IPS-18a (cell line): ENCODE measurements at regions not wholly inside any gene's neighbourhood (a gene's known extent, or its start where the extent isn't known, plus 50 kb on each side); places are given as distances from the start of the nearest gene placed in this dataset.
A peak's percentile ranks its signal among the peaks of the same experiment; 100 is the strongest.
"Not testable (repeated sequence)": the region's sequence is repeated elsewhere in the genome, so short reads cannot be mapped to it uniquely, and the experiment has no call there.

Source experiments
- H3K27ac ChIP-seq: one replicate; pipeline ENCODE4 v1.5.1; 2013; ENCODE audit warnings: low read length
- H3K27me3 ChIP-seq: one replicate; pipeline ENCODE4 v1.6.1; 2013; ENCODE audit warnings: mild to moderate bottlenecking, low read length; ENCODE audit not compliant: control insufficient read depth, insufficient read depth
- H3K36me3 ChIP-seq: one replicate; pipeline ENCODE4 v1.6.1; 2013; ENCODE audit warnings: low read depth, low read length; ENCODE audit not compliant: control insufficient read depth
- H3K4me1 ChIP-seq: one replicate; pipeline ENCODE4 v1.6.1; 2013; ENCODE audit warnings: low read depth, low read length; ENCODE audit not compliant: control insufficient read depth
- H3K4me3 ChIP-seq: one replicate; pipeline ENCODE4 v1.5.1; 2013; ENCODE audit warnings: low read length
- H3K9ac ChIP-seq: one replicate; pipeline ENCODE4 v1.6.1; 2013; ENCODE audit warnings: mild to moderate bottlenecking, low read length, moderate library complexity
- H3K9me3 ChIP-seq: one replicate; pipeline ENCODE4 v1.6.1; 2013; ENCODE audit warnings: low read depth, low read length; ENCODE audit not compliant: control insufficient read depth

DNA sequence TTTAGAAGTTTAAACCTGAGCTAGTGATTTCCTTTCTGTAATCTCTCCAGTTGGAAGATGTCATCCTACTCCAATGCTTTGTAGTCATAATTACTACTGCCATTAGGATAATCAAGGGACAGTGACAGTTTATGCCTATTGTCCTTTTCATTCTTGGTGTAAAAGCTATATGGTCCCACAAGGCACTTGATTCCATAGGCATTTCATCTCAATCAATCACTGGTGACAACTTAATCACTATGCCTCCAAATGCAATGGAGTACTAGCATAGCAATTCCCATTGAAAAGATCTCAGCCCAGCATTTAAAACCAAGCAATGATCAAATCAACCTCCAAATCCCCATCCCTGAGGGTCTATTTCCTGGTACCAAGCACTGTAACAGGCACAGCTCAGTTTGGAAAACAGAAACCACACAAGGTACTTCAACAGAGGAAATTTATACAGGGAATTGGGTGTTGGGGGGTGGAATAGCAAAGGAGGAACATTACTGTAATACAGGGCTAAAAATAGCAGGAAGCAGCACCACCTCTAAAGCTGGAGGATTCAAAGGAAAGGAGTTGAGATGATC, 51.0 kb downstream of the FHIP2A start:
- no peaks in the 10 kb centered on the region for H3K27me3 ChIP-seq
- H3K4me1 ChIP-seq: no peaks in the 10 kb centered on the region
- no peaks in the 10 kb centered on the region for H3K9me3 ChIP-seq
- H3K36me3 ChIP-seq: no peaks in the 10 kb centered on the region
- no peak overlapping the region for H3K9ac ChIP-seq
- H3K27ac ChIP-seq: no peak overlapping the region
- H3K4me3 ChIP-seq: no peak overlapping the region

DNA sequence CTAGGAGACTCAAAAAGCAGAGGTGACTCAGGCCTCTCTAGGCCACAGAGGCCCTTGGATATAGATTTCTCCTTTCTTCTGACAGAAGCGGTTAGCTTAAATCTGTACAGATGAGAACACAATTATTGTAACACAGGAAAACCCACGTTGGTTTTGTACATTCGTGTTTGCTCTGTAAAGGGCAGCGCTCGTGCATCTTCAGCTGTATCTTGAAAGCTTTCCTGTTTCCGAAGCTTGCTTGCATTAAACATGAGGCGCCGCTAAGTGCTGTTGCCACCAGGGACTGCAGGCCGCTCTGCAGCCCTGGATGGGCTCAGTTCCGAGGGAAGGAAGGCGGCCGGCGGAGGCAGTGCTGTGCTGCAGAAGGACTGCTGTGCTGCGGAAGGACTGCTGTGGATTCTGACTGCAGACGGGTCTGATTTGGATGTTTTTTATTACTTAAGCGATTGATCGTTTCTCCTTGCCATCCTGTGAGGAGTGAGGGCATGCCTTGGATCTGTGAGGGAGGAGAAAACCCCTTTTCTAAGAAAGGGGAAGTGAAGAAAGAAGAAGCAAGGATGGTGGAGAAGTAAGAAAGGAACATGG, 53.3 kb downstream of the FHIP2A start:
- Histone ChIP-seq H3K9ac (no peak overlapping the region), H3K36me3 (no peaks in the 10 kb centered on the region), H3K9me3 (no peaks in the 10 kb centered on the region), H3K27me3 (no peaks in the 10 kb centered on the region), H3K4me1 (peaks cover 7% of the 10 kb centered on the region), H3K4me3 (no peak overlapping the region), H3K27ac (no peak overlapping the region)

- not testable (repeated sequence) for H3K27ac ChIP-seq, H3K9me3 ChIP-seq, H3K36me3 ChIP-seq, H3K9ac ChIP-seq, H3K4me3 ChIP-seq, H3K27me3 ChIP-seq
- H3K4me1 ChIP-seq: peaks cover 15% of the 10 kb centered on the region
These were observed 54.1 kb downstream of the FHIP2A start for GRCh38 chr10:114875590-114876081.

GRCh38 chr10:114876169-114876568, 54.6 kb downstream of the FHIP2A start:
- Histone ChIP-seq H3K9ac (no peak overlapping the region), H3K9me3 (no peaks in the 10 kb centered on the region), H3K27me3 (no peaks in the 10 kb centered on the region), H3K27ac (no peak overlapping the region), H3K36me3 (no peaks in the 10 kb centered on the region), H3K4me1 (peaks cover 20% of the 10 kb centered on the region), H3K4me3 (no peak overlapping the region)

DNA sequence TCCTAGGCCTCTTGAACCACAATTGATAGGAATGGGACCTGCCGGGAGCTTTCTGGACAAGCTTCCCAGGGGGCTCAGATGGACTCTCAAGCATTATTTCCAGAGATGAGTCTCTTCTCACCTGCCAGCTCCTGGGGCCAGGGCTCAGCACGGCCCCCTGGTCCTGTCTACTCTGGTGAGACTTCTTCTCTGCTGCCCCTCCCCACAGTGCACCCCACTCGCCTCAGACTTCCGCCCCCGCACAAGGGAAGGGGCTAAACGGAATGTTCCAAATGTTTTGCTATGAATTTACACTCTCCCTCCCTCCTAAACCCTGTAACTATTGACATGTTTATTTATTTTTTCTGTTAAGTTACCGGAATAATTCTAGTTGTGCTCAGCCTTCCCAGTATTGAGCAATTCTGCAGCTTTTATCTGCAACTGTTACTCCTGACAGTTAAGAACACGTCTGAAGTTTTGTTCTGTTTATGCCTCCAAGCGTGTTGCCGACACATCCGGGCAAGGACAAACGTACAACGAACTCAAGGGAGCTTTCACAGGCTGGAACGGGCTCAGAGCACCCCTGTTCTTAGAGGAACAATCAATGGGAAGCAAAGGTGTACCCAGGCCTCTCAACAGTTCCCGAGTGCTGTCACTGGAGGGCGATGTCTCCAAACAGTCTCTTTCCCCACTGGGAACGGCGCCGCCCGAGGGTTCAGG, 55.2 kb downstream of the FHIP2A start:
- no peaks in the 10 kb centered on the region for H3K27me3 ChIP-seq
- no peaks in the 10 kb centered on the region for H3K9me3 ChIP-seq
- no peak overlapping the region for H3K9ac ChIP-seq
- H3K4me1 ChIP-seq: peaks cover 26% of the 10 kb centered on the region
- H3K27ac ChIP-seq: no peak overlapping the region
- H3K36me3 ChIP-seq: no peaks in the 10 kb centered on the region
- no peak overlapping the region for H3K4me3 ChIP-seq

DNA sequence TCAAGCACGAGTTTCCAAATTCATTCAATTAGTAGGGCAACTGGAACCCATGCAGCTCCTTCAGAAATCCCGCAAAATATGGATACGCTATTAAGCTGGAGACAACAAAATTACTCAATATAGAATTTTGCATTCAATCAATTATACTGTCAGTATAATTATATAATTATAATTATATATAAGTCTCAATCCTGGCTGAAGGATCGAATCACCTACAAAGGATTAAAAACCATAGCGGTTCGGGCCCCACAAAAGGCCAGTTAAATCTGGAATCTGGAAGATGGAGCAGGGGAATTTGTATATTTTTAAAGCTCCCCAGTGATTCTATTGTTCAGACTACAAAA, 55.7 kb downstream of the FHIP2A start:
- Histone ChIP-seq H3K9me3 (no peaks in the 10 kb centered on the region), H3K4me1 (peaks cover 31% of the 10 kb centered on the region), H3K27ac (no peak overlapping the region), H3K27me3 (no peaks in the 10 kb centered on the region), H3K4me3 (no peak overlapping the region), H3K9ac (no peak overlapping the region), H3K36me3 (no peaks in the 10 kb centered on the region)

DNA sequence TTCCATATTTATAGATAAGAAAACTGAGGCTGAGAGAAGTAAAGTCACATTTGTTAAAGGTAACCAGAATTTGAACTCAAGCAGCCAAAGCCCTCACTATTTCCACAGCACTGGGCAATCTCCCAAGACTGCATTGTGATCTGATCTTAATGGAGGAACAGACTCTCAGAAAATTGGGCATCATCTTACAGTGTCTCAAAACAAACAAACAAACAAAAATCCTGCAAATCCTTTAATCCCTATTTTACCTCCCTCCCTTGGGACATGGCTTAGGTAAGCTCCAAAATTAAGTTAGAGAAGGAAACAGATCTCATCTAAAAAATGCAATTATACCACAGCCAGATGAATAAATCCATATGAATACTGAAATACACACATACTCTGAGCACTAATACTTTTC, 57.5 kb downstream of the FHIP2A start:
- Histone ChIP-seq H3K9ac (no peak overlapping the region), H3K27me3 (no peaks in the 10 kb centered on the region), H3K4me3 (no peak overlapping the region), H3K4me1 (peaks cover 32% of the 10 kb centered on the region), H3K36me3 (no peaks in the 10 kb centered on the region), H3K27ac (no peak overlapping the region), H3K9me3 (no peaks in the 10 kb centered on the region)

DNA sequence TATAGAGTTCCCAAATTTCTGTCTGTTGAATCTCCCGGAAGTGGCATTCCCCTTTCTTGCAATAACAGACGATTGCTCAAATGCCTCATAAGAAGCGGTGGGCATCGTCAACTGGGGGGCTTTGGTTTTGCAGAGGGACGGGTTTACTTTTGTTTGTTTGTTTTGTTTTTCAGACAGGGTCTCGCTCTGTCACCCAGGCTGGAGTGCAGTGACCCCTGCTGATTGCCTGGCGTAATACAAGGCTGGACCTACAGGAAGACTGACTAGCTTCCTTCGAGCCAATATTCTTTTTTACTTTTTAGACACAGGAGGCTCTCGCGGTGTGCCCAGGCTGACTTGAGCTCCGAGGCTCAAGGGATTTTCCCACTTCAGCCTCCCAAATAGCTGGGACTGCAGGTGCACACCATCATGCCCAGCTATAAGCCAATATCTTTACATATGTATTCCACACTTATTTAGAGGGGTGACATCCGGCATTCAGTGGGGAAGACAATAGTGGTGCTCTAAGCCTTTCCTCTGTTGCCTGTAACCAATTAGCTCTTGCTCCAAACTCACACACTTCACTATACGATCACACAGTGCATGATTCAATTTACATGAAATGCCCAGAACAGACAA, 58.1 kb downstream of the FHIP2A start:
- H3K9ac ChIP-seq: no peak overlapping the region

GRCh38 chr10:114881417-114881816, 56.6 kb upstream of the TRUB1 start:
- Histone ChIP-seq H3K9me3 (no peaks in the 10 kb centered on the region), H3K4me1 (peaks cover 32% of the 10 kb centered on the region), H3K27ac (no peak overlapping the region), H3K36me3 (no peaks in the 10 kb centered on the region), H3K4me3 (peak overlapping the region; percentile 26), H3K27me3 (no peaks in the 10 kb centered on the region), H3K9ac (no peak overlapping the region)

More for the DNA sequence above, 58.1 kb downstream of the FHIP2A start:
- no peaks in the 10 kb centered on the region for H3K36me3 ChIP-seq
- H3K4me1 ChIP-seq: peaks cover 32% of the 10 kb centered on the region
- no peak overlapping the region for H3K27ac ChIP-seq
- no peak overlapping the region for H3K4me3 ChIP-seq
- H3K27me3 ChIP-seq: no peaks in the 10 kb centered on the region
- H3K9me3 ChIP-seq: no peaks in the 10 kb centered on the region

- no peak overlapping the region for H3K4me3 ChIP-seq
- no peak overlapping the region for H3K9ac ChIP-seq
- H3K4me1 ChIP-seq: peaks cover 32% of the 10 kb centered on the region
- no peaks in the 10 kb centered on the region for H3K9me3 ChIP-seq
- no peaks in the 10 kb centered on the region for H3K27me3 ChIP-seq
- no peak overlapping the region for H3K27ac ChIP-seq
- no peaks in the 10 kb centered on the region for H3K36me3 ChIP-seq
These were observed 56.1 kb upstream of the TRUB1 start for GRCh38 chr10:114881901-114882300.

DNA sequence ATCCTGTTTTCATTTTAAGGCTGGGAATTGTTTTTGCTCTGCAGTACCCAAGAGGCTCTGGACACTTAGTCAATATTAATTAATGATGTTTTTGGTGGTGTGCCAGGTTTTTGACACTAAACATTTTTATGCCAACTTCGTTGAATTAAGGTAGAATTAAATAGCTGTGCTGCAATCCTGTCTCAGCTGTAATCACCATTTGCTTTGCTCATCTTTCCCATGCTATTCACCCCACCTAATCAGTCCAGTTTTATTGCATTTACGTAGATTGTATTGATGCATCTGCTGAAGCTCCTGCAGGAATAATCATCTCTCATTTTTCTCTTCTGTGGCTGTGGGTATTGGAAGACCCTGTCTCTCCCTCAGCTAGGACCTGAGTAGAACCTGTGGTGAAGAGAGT, 52.6 kb upstream of the TRUB1 start:
- Histone ChIP-seq H3K4me3 (no peak overlapping the region), H3K27me3 (no peaks in the 10 kb centered on the region), H3K27ac (no peak overlapping the region), H3K4me1 (peaks cover 20% of the 10 kb centered on the region), H3K36me3 (no peaks in the 10 kb centered on the region), H3K9ac (no peak overlapping the region), H3K9me3 (no peaks in the 10 kb centered on the region)
